ENCODE measurements at regions not wholly inside any gene's neighbourhood (a gene's known extent, or its start where the extent isn't known, plus 50 kb on each side); places are given as distances from the start of the nearest gene placed in this dataset.

DNA sequence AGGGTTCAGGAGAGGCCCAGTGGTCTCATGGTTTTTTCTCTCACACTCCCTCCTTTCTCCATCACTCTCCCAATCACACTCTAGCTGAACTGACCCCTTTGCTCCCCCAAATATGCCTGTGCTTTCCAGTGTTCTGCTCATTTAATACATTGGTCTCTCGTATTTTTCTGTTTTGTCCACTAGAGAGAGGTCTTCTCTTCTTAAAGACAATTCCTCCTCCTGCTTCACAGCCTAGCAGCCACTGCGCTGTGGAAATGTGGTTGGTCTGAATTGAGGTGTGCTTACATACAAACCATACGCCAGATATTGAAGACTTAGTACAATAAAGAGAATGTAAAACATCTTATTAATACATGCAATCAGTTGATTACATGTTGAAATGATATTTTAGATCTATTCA, 60.6 kb upstream of the XCR1 start:
- no peak overlapping the region for H3K23ac ChIP-seq (ENCODE audit: low read depth, low read length, poor library complexity)
- no peaks in the 10 kb centered on the region for H3K36me3 ChIP-seq (replicated peaks in 1 of 2; ENCODE audit: control insufficient read depth in 2 of 2, insufficient read depth in 2 of 2, low read length in 2 of 2)
- H3K18ac ChIP-seq (ENCODE audit: low read length) = no peak overlapping the region
- H2AFZ ChIP-seq (ENCODE audit: low read length) = no peak overlapping the region
- H3K79me1 ChIP-seq (ENCODE audit: low read depth, low read length) = no peaks in the 10 kb centered on the region
- no peak overlapping the region for H3K27ac ChIP-seq (replicated peaks; ENCODE audit: low read length)
- H4K91ac ChIP-seq (ENCODE audit: low read depth, low read length, poor library complexity) = no peak overlapping the region
- no peak overlapping the region for H3K9ac ChIP-seq (ENCODE audit: low read depth, low read length, poor library complexity)
- WGBS, 2 donors (ENCODE audit: extremely low coverage in 2 of 2, insufficient read length in 2 of 2, insufficient replicate concordance in 1 of 2) = no CpG with 5 or more reads among the region's 3 CpGs
- no peak overlapping the region for H3K14ac ChIP-seq (ENCODE audit: low read length)
- no peak overlapping the region for H2AK5ac ChIP-seq (ENCODE audit: low read depth, low read length)
- H3K4me3 ChIP-seq (ENCODE audit: low read length in 2 of 2) = no peak overlapping the region
- H2BK5ac ChIP-seq (ENCODE audit: low read length) = no peak overlapping the region
- H2BK15ac ChIP-seq (ENCODE audit: low read length) = no peak overlapping the region
- H3K4me1 ChIP-seq (ENCODE audit: control insufficient read depth in 2 of 2, insufficient read depth in 1 of 2, low read depth in 1 of 2, low read length in 2 of 2) = no peaks in the 10 kb centered on the region
- no peak for DNase-seq (ENCODE audit: low spot score)
- H3K4ac ChIP-seq (ENCODE audit: low read length) = no peak overlapping the region
- H3K27me3 ChIP-seq (ENCODE audit: control insufficient read depth in 3 of 3, insufficient read depth in 3 of 3, low read depth in 1 of 3, low read length in 3 of 3) = no peaks in the 10 kb centered on the region
- no peak overlapping the region for H3K4me2 ChIP-seq (ENCODE audit: insufficient read depth, low read length, poor library complexity, severe bottlenecking)
- no peak overlapping the region for H2BK12ac ChIP-seq (ENCODE audit: low read length)
- no peak overlapping the region for H4K8ac ChIP-seq (ENCODE audit: low read depth, low read length)
- no peaks in the 10 kb centered on the region for H3K9me3 ChIP-seq (replicated peaks in 1 of 2; ENCODE audit: control insufficient read depth in 2 of 2, insufficient read depth in 1 of 2, low read depth in 1 of 2, low read length in 2 of 2)
- H2BK120ac ChIP-seq (ENCODE audit: low read depth, low read length) = no peak overlapping the region

DNA sequence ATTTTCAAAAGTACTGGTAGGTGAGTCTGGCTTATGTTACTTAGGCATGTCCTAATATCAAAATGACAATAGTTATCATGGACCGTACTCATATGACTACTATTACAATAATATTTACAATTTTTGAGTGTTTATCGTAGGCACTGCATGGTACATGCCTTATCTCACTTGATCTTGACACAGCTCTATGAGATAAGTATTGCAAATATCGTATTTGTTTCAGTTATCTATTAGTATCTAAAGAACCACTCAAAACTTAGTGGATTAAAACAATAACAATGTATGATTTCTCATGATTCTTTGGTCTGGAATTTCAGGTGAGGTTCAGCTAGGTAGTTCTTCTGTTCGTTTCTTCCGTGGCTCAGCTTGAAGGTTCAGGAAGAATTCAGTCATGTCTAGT, 59.7 kb upstream of the XCR1 start:
- no peaks in the 10 kb centered on the region for H3K9me3 ChIP-seq (replicated peaks in 1 of 2; ENCODE audit: control insufficient read depth in 2 of 2, insufficient read depth in 1 of 2, low read depth in 1 of 2, low read length in 2 of 2)
- H4K91ac ChIP-seq (ENCODE audit: low read depth, low read length, poor library complexity) = no peak overlapping the region
- no peak overlapping the region for H3K4ac ChIP-seq (ENCODE audit: low read length)

GRCh38 chr3:46086083-46086437, 58.8 kb upstream of the XCR1 start:
- H3K4ac ChIP-seq (ENCODE audit: low read length) = no peak overlapping the region
- H3K18ac ChIP-seq (ENCODE audit: low read length) = no peak overlapping the region
- no peak overlapping the region for H2BK5ac ChIP-seq (ENCODE audit: low read length)
- no peak overlapping the region for H3K14ac ChIP-seq (ENCODE audit: low read length)
- no peak overlapping the region for H2AFZ ChIP-seq (ENCODE audit: low read length)
- DNase-seq (ENCODE audit: low spot score) = no peak
- H4K8ac ChIP-seq (ENCODE audit: low read depth, low read length) = no peak overlapping the region
- no peak overlapping the region for H2BK12ac ChIP-seq (ENCODE audit: low read length)
- no peaks in the 10 kb centered on the region for H3K4me1 ChIP-seq (ENCODE audit: control insufficient read depth in 2 of 2, insufficient read depth in 1 of 2, low read depth in 1 of 2, low read length in 2 of 2)
- H3K27ac ChIP-seq (replicated peaks; ENCODE audit: low read length) = no peak overlapping the region
- no peak overlapping the region for H2BK120ac ChIP-seq (ENCODE audit: low read depth, low read length)
- no peak overlapping the region for H3K4me3 ChIP-seq (ENCODE audit: low read length in 2 of 2)
- H3K23ac ChIP-seq (ENCODE audit: low read depth, low read length, poor library complexity) = no peak overlapping the region
- H3K4me2 ChIP-seq (ENCODE audit: insufficient read depth, low read length, poor library complexity, severe bottlenecking) = no peak overlapping the region
- no peak overlapping the region for H2AK5ac ChIP-seq (ENCODE audit: low read depth, low read length)
- no CpG with 5 or more reads among the region's 4 CpGs for WGBS, 2 donors (ENCODE audit: extremely low coverage in 2 of 2, insufficient read length in 2 of 2, insufficient replicate concordance in 1 of 2)
- no peak overlapping the region for H4K91ac ChIP-seq (ENCODE audit: low read depth, low read length, poor library complexity)
- no peak overlapping the region for H2BK15ac ChIP-seq (ENCODE audit: low read length)
- H3K9me3 ChIP-seq (replicated peaks in 1 of 2; ENCODE audit: control insufficient read depth in 2 of 2, insufficient read depth in 1 of 2, low read depth in 1 of 2, low read length in 2 of 2) = no peaks in the 10 kb centered on the region
- H3K9ac ChIP-seq (ENCODE audit: low read depth, low read length, poor library complexity) = no peak overlapping the region
- no peaks in the 10 kb centered on the region for H3K27me3 ChIP-seq (ENCODE audit: control insufficient read depth in 3 of 3, insufficient read depth in 3 of 3, low read depth in 1 of 3, low read length in 3 of 3)
- H3K79me1 ChIP-seq (ENCODE audit: low read depth, low read length) = no peaks in the 10 kb centered on the region
- H3K36me3 ChIP-seq (replicated peaks in 1 of 2; ENCODE audit: control insufficient read depth in 2 of 2, insufficient read depth in 2 of 2, low read length in 2 of 2) = no peaks in the 10 kb centered on the region

More for the DNA sequence above, 59.7 kb upstream of the XCR1 start:
- no peak overlapping the region for H3K14ac ChIP-seq (ENCODE audit: low read length)
- no peaks in the 10 kb centered on the region for H3K27me3 ChIP-seq (ENCODE audit: control insufficient read depth in 3 of 3, insufficient read depth in 3 of 3, low read depth in 1 of 3, low read length in 3 of 3)
- H3K4me1 ChIP-seq (ENCODE audit: control insufficient read depth in 2 of 2, insufficient read depth in 1 of 2, low read depth in 1 of 2, low read length in 2 of 2) = no peaks in the 10 kb centered on the region
- no peak overlapping the region for H4K8ac ChIP-seq (ENCODE audit: low read depth, low read length)
- H3K79me1 ChIP-seq (ENCODE audit: low read depth, low read length) = no peaks in the 10 kb centered on the region
- no peaks in the 10 kb centered on the region for H3K36me3 ChIP-seq (replicated peaks in 1 of 2; ENCODE audit: control insufficient read depth in 2 of 2, insufficient read depth in 2 of 2, low read length in 2 of 2)
- no peak overlapping the region for H2AK5ac ChIP-seq (ENCODE audit: low read depth, low read length)
- no peak for DNase-seq (ENCODE audit: low spot score)
- no peak overlapping the region for H2BK12ac ChIP-seq (ENCODE audit: low read length)
- H2AFZ ChIP-seq (ENCODE audit: low read length) = no peak overlapping the region
- H2BK15ac ChIP-seq (ENCODE audit: low read length) = no peak overlapping the region
- no peak overlapping the region for H3K4me3 ChIP-seq (ENCODE audit: low read length in 2 of 2)
- no peak overlapping the region for H3K4me2 ChIP-seq (ENCODE audit: insufficient read depth, low read length, poor library complexity, severe bottlenecking)
- H3K23ac ChIP-seq (ENCODE audit: low read depth, low read length, poor library complexity) = no peak overlapping the region
- H3K27ac ChIP-seq (replicated peaks; ENCODE audit: low read length) = no peak overlapping the region
- H3K9ac ChIP-seq (ENCODE audit: low read depth, low read length, poor library complexity) = no peak overlapping the region
- H2BK5ac ChIP-seq (ENCODE audit: low read length) = no peak overlapping the region
- H2BK120ac ChIP-seq (ENCODE audit: low read depth, low read length) = no peak overlapping the region
- whole genome bisulfite sequencing, 2 donors (ENCODE audit: extremely low coverage in 2 of 2, insufficient read length in 2 of 2, insufficient replicate concordance in 1 of 2) = no CpG with 5 or more reads among the region's 5 CpGs
- no peak overlapping the region for H3K18ac ChIP-seq (ENCODE audit: low read length)

DNA sequence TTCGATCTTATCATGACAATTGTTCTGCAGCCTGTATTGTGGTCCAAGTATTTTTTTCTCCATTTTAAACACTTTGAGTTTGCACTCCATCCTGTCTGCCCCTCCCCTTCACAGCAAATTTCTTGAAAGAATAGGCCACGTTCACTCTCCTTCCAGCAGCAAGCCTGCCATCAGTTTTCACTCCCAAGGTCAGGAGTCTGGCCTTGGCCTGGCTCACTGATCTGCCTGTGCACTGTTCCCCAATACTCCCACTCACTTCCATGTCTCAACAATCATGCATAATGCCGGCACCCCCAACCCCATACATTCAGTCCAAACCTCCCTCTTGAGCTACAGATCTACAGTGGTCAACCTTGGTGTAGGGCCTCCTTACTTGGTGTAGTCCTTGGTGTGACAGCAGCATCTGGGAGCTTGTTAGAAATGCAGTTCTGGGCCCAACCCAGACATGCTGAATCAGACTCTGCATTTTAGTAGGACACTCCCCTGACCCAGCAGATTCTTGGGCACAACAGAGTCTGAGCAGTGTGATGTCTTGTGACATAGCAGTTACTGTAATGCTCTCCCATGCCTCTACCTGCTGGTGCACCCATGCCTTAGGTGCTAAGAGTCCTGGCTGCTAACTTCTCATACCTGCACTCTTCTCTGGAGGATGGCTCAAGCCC, 58.3 kb upstream of the XCR1 start:
- no peaks in the 10 kb centered on the region for H3K4me1 ChIP-seq (ENCODE audit: control insufficient read depth in 2 of 2, insufficient read depth in 1 of 2, low read depth in 1 of 2, low read length in 2 of 2)
- H3K14ac ChIP-seq (ENCODE audit: low read length) = no peak overlapping the region
- no peak overlapping the region for H2BK5ac ChIP-seq (ENCODE audit: low read length)
- no peak overlapping the region for H3K4ac ChIP-seq (ENCODE audit: low read length)
- H2BK120ac ChIP-seq (ENCODE audit: low read depth, low read length) = no peak overlapping the region
- no peaks in the 10 kb centered on the region for H3K9me3 ChIP-seq (replicated peaks in 1 of 2; ENCODE audit: control insufficient read depth in 2 of 2, insufficient read depth in 1 of 2, low read depth in 1 of 2, low read length in 2 of 2)
- H4K91ac ChIP-seq (ENCODE audit: low read depth, low read length, poor library complexity) = no peak overlapping the region
- DNase-seq (ENCODE audit: low spot score) = no peak
- H2AK5ac ChIP-seq (ENCODE audit: low read depth, low read length) = no peak overlapping the region
- H3K4me3 ChIP-seq (ENCODE audit: low read length in 2 of 2) = no peak overlapping the region
- no peak overlapping the region for H3K27ac ChIP-seq (replicated peaks; ENCODE audit: low read length)
- H4K8ac ChIP-seq (ENCODE audit: low read depth, low read length) = no peak overlapping the region
- H3K36me3 ChIP-seq (replicated peaks in 1 of 2; ENCODE audit: control insufficient read depth in 2 of 2, insufficient read depth in 2 of 2, low read length in 2 of 2) = no peaks in the 10 kb centered on the region
- H3K18ac ChIP-seq (ENCODE audit: low read length) = no peak overlapping the region
- no peak overlapping the region for H2AFZ ChIP-seq (ENCODE audit: low read length)
- H3K79me1 ChIP-seq (ENCODE audit: low read depth, low read length) = no peaks in the 10 kb centered on the region
- no peak overlapping the region for H3K23ac ChIP-seq (ENCODE audit: low read depth, low read length, poor library complexity)
- no peaks in the 10 kb centered on the region for H3K27me3 ChIP-seq (ENCODE audit: control insufficient read depth in 3 of 3, insufficient read depth in 3 of 3, low read depth in 1 of 3, low read length in 3 of 3)
- no CpG with 5 or more reads among the region's 3 CpGs for WGBS, 2 donors (ENCODE audit: extremely low coverage in 2 of 2, insufficient read length in 2 of 2, insufficient replicate concordance in 1 of 2)
- no peak overlapping the region for H2BK15ac ChIP-seq (ENCODE audit: low read length)
- H3K9ac ChIP-seq (ENCODE audit: low read depth, low read length, poor library complexity) = no peak overlapping the region
- no peak overlapping the region for H3K4me2 ChIP-seq (ENCODE audit: insufficient read depth, low read length, poor library complexity, severe bottlenecking)
- H2BK12ac ChIP-seq (ENCODE audit: low read length) = no peak overlapping the region
